ENCODE measurements at regions not wholly inside any gene's neighbourhood (a gene's known extent, or its start where the extent isn't known, plus 50 kb on each side); places are given as distances from the start of the nearest gene placed in this dataset.

DNA sequence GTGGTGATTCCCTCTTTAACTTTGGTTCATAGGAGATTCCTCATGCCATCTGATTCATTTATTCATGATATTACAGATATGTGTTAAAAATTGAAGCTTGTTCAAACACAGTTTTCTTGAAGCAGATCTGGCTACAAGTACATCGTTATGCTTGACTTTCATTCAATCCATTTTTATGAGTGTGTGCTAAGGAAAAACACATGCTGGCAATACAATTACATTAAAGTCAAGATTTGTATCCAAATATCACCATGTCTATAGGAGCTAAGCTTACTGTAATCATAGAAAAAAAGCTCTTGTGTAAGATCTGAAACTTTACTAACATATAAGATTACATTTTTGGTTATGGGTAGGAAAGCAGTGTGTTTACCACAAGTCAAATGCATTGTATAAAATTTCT lies 151.8 kb upstream of the FAT1 start:
- no peak for TF ChIP-seq GATA2 (IDR thresholded peaks at IDR 0.05; ENCODE audit: low read depth, low read length)
- no peak for TF ChIP-seq GATA3 (IDR thresholded peaks at IDR 0.05; ENCODE audit: low read depth, low read length)
